Stimulated activated memory B cell treated with anti-CD40 and anti-IgM and Interleukin-4, amounts not matched to agents 10 μg/mL and 1 μg/mL and 100 μg/mL, for 72 hours (primary cell): ENCODE measurements at regions not wholly inside any gene's neighbourhood (a gene's known extent, or its start where the extent isn't known, plus 50 kb on each side); places are given as distances from the start of the nearest gene placed in this dataset.

Source experiments
- ATAC-seq: fragments of 150-1000 bp; cut with Tn5 transposase; 2 replicates; pipeline ENCODE4 v1.10.0; 2021
- H3K27ac Mint-ChIP-seq: one replicate; pipeline ENCODE4 v1.8.0; 2022; ENCODE audit warnings: mild to moderate bottlenecking, mixed read lengths
- H3K27me3 Mint-ChIP-seq: one replicate; pipeline ENCODE4 v1.8.0; 2022; ENCODE audit warnings: mixed read lengths
- H3K36me3 Mint-ChIP-seq: one replicate; pipeline ENCODE4 v1.8.0; 2022; ENCODE audit warnings: mixed read lengths
- H3K4me1 Mint-ChIP-seq: one replicate; pipeline ENCODE4 v1.8.0; 2022; ENCODE audit warnings: mixed read lengths
- H3K4me3 Mint-ChIP-seq: one replicate; pipeline ENCODE4 v1.8.0; 2022; ENCODE audit warnings: mild to moderate bottlenecking, moderate library complexity, mixed read lengths
- H3K9me3 Mint-ChIP-seq: one replicate; pipeline ENCODE4 v1.8.0; 2022; ENCODE audit warnings: mixed read lengths

DNA sequence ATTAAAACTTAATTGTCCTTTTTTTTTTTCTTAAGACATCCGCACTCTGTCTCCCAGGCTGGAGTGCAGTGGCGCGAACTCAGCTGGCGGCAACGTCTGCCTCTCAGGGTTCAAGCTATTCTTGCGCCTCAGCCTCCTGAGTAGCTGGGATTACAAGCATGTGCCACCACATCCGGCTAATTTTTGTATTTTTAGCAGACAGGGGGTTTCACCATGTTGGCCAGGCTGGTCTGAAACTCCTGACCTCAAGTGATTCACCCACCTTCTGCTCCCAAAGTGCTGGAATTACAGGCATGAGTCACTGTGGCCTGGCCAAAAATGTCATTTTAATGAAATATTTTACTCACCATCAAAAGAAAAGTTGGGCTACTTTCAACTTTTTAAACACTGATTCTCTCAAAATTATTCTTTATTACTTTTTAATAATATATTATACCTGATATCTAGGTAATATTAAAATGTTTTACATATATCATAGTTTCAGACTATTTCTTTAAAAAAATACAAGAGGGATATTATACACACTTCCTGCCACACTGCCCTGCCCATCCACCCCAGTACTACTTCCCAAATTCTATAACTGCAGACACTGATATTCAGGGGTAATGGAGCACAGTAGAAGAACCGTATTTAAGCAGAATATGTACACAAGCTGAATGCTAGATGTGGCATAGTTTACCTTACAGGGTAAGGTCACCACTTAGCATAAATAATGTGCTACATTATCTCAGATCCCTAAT is 723.9 kb upstream of the ZNF385D start:
- no peaks in the 10 kb centered on the region for H3K36me3 Mint-ChIP-seq
- no peaks in the 10 kb centered on the region for H3K4me1 Mint-ChIP-seq
- H3K4me3 Mint-ChIP-seq, result no peak overlapping the region
- no peaks in the 10 kb centered on the region for H3K27me3 Mint-ChIP-seq
- ATAC-seq, result no peak
- H3K9me3 Mint-ChIP-seq, result no peaks in the 10 kb centered on the region
- no peak overlapping the region for H3K27ac Mint-ChIP-seq

DNA sequence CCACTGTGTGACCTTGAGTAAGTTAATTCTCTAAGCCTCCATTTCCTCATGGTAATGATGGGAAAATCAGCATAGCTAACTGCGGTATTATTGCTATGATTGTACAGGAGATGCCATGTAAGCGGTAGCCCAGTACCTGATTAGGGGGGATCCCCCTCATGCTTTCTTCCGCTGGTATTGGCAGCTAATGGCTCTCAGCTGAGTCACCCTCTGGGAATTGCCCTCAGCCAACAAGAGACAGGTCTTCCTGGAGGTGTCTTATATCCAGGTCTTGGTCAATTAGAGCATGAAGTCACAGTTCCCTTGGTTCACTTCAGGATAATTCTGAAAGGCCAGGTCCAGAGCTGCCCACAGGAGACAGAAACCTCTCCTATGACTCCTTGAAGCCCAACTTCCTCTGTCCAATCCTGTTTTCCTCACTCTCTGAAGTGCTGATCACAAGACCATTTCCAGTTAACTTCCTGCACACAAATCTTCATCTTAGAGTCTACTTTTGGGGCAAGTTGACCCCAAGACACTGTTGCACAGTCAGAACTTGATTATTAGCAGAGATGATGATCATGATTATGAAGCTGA is 724.7 kb upstream of the ZNF385D start:
- Mint-ChIP-seq H3K36me3 (no peaks in the 10 kb centered on the region), H3K27ac (no peak overlapping the region), H3K4me3 (no peak overlapping the region), H3K27me3 (no peaks in the 10 kb centered on the region), H3K9me3 (no peaks in the 10 kb centered on the region), H3K4me1 (no peaks in the 10 kb centered on the region)
- no peak for ATAC-seq

DNA sequence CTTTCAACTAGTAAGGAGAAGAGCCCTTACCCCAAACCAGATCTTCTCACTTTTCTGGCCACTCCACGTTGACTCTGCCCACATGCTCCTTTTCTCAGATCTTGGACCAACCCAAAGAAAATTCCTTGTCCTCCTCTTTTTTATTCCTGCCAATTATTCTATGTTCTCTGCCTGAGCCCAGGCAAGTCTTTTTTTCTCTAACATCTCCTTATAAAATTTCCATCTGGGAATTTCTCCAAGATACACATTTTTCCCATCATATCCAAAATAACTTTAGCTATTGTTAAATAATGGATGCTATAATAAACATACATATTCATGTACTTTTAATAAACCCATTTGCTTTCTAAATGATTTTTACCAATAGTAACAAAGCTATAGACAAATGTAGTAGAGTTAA is 726.0 kb upstream of the ZNF385D start:
- no peaks in the 10 kb centered on the region for H3K27me3 Mint-ChIP-seq
- no peaks in the 10 kb centered on the region for H3K9me3 Mint-ChIP-seq
- H3K4me1 Mint-ChIP-seq, result no peaks in the 10 kb centered on the region
- ATAC-seq, result no peak
- no peak overlapping the region for H3K27ac Mint-ChIP-seq
- H3K4me3 Mint-ChIP-seq, result no peak overlapping the region
- no peaks in the 10 kb centered on the region for H3K36me3 Mint-ChIP-seq

DNA sequence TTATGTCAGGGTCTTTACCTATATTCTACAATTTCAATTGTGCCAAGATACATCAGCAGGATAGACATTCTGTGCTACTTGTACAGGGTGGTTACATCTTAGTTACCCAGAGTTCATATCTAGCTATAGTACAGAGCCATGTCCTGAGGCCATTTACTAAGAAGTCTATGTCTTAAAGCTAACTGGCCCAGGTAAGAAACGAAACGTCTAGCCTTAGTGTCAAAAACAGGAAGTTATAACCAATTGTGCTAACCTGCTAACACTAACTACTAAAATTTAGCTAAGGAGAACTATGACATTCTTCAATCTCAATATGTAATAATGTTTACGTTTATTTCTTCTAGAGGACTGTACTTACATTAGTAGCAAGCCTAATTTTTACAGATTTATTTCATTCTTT is 717.2 kb upstream of the UBE2E2 start:
- Mint-ChIP-seq H3K4me3 (no peak overlapping the region), H3K27me3 (no peaks in the 10 kb centered on the region), H3K36me3 (no peaks in the 10 kb centered on the region), H3K4me1 (no peaks in the 10 kb centered on the region), H3K9me3 (no peaks in the 10 kb centered on the region), H3K27ac (no peak overlapping the region)
- ATAC-seq, result no peak

DNA sequence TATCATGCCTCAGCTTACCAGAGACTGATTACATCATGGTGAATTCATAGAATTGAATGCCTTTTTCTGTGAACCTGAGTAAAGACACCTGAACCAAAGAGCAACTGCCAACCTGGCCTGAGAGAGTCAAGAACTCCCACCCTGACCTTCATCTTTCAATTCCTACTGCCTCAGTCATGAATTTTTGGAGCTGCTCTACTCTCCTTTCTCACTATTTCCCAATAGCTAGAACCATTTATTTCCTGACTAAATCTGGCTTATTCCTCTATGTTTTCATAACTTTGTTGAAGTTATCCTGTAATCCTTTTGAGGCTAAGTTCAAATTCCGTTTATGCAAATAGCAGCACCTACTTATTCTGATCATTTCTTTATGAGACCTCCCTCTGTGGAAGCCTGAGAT is 712.4 kb upstream of the UBE2E2 start:
- Mint-ChIP-seq H3K4me1 (no peaks in the 10 kb centered on the region), H3K36me3 (no peaks in the 10 kb centered on the region), H3K4me3 (no peak overlapping the region), H3K27me3 (no peaks in the 10 kb centered on the region), H3K9me3 (no peaks in the 10 kb centered on the region), H3K27ac (no peak overlapping the region)
- ATAC-seq, result no peak

DNA sequence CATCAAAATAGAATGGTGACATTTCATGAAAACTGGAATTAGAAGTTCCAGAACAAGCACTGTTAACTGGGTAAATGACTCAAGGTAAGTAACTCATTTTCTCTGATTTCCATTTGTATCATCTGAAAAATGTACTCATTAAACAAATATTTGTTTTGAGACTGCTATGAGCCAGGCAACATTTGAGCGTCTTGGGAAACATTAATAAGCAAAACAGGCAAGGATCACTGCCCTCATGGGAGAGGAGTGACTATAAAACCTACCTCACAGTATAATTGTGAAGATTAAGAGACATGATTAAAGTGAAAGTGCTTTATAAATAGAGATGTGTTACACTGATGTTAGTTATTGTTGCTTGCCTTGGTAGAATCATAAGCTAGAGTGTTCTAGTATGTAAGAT is 711.8 kb upstream of the UBE2E2 start:
- Mint-ChIP-seq H3K36me3 (no peaks in the 10 kb centered on the region), H3K27ac (no peak overlapping the region), H3K4me3 (no peak overlapping the region), H3K4me1 (no peaks in the 10 kb centered on the region), H3K27me3 (no peaks in the 10 kb centered on the region), H3K9me3 (no peaks in the 10 kb centered on the region)
- ATAC-seq, result no peak

DNA sequence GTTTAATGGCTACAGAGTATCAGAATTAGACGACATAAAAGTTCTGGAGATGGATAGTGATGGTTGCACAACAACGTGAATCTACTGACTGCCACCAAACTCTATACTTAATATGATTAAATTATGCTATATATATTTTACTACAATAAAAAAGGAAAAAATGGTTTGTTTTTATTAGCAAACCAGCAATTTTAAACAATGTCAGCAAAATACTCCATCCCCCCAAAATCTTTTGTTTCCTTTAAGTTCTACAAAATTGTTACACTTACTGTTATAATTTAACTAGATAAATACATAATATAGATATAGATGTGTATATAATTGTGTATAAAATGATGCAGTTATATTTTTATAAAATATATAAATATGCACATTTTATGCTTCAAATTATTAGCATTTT is 710.8 kb upstream of the UBE2E2 start:
- Mint-ChIP-seq H3K4me3 (no peak overlapping the region), H3K9me3 (peaks cover 6% of the 10 kb centered on the region), H3K27me3 (no peaks in the 10 kb centered on the region), H3K4me1 (no peaks in the 10 kb centered on the region), H3K27ac (no peak overlapping the region), H3K36me3 (no peaks in the 10 kb centered on the region)
- no peak for ATAC-seq

DNA sequence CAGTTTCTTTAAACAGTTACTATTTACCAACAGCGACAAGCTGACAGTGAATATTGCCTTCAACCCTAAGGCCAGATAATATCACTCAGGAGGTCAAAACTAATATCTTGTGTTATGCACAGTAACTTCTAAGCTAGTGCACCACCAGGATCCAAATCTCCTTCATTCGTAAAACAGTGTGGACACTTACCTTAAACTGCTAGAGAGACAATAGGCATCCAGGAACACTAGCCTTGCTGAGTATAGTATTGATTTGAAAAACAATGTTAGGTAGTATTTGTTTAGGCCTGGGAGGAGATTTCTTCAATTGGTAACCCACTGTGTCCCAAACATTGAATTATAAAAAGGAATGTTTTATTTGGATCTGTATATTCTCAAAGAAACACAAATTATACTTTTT is 707.9 kb upstream of the UBE2E2 start:
- Mint-ChIP-seq H3K27ac (no peak overlapping the region), H3K9me3 (peaks cover 6% of the 10 kb centered on the region)

DNA sequence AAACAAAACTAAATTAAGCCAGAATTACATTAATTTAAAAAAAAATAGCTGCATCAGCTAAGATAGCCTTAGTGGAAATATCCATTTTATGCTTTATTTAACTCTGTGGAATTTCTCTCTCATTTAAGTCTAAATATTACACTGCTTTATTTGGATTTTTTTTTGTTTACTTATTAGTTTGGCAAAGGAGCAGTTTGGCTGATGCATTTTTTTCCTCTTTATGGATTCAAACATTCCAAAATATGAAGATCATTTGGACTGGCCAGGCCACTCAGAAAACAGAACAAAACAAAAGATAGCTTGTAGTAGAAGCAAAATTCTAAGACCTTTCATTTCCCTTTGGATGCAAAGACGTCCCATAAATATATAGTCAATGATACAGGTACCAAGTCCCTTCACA is 707.3 kb upstream of the UBE2E2 start:
- ATAC-seq, result no peak
- Mint-ChIP-seq H3K27me3 (no peaks in the 10 kb centered on the region), H3K4me1 (no peaks in the 10 kb centered on the region), H3K9me3 (peaks cover 6% of the 10 kb centered on the region), H3K36me3 (no peaks in the 10 kb centered on the region), H3K27ac (no peak overlapping the region), H3K4me3 (no peak overlapping the region)

More for the DNA sequence above, 707.9 kb upstream of the UBE2E2 start:
- no peak for ATAC-seq
- Mint-ChIP-seq H3K27me3 (no peaks in the 10 kb centered on the region), H3K36me3 (no peaks in the 10 kb centered on the region), H3K4me3 (no peak overlapping the region), H3K4me1 (no peaks in the 10 kb centered on the region)

DNA sequence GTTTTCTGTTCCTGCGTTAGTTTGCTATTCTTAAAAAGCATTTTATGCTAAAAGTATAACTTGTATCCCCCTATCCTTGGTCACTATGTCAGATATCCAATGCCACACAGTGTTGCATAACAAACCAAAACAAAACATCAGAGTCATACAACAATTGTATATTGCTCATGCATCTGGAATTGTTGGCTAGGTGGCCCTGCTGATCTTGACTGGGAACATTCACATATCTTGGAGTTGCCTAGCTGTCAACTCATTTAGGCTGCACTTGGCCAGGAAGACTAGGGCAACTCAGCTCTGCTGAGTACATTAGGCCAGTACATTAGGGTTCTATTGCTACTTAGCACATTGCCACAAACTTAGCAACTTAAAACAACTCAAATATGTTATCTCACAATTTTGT is 706.5 kb upstream of the UBE2E2 start:
- ATAC-seq, result peak; percentile 39
- H3K27me3 Mint-ChIP-seq, result no peaks in the 10 kb centered on the region
- no peaks in the 10 kb centered on the region for H3K36me3 Mint-ChIP-seq
- no peak overlapping the region for H3K27ac Mint-ChIP-seq
- H3K4me1 Mint-ChIP-seq, result no peaks in the 10 kb centered on the region
- H3K4me3 Mint-ChIP-seq, result no peak overlapping the region
- H3K9me3 Mint-ChIP-seq, result peaks cover 6% of the 10 kb centered on the region

DNA sequence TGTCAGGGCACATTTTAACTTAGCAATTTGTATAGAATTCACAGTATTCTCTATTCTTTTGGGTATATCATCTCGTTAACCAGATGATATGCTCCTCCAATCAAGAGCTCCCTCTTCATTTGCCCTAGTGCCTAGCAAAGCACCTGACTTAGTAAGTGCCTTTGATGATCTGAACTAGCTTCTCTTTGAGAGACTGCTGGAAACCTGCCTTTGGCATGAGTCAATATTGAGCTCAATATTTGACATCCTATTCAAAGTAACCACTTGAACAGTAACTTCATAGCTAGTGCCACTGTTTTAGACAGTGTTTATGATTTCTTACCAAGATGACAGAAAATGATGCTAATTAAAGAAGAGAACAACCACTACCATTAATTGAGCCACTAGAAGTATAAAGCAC is 696.3 kb upstream of the UBE2E2 start:
- no peak overlapping the region for H3K4me3 Mint-ChIP-seq
- H3K9me3 Mint-ChIP-seq, result peaks cover 3% of the 10 kb centered on the region
- H3K36me3 Mint-ChIP-seq, result no peaks in the 10 kb centered on the region
- H3K27me3 Mint-ChIP-seq, result no peaks in the 10 kb centered on the region
- H3K27ac Mint-ChIP-seq, result no peak overlapping the region
- H3K4me1 Mint-ChIP-seq, result no peaks in the 10 kb centered on the region
- no peak for ATAC-seq

DNA sequence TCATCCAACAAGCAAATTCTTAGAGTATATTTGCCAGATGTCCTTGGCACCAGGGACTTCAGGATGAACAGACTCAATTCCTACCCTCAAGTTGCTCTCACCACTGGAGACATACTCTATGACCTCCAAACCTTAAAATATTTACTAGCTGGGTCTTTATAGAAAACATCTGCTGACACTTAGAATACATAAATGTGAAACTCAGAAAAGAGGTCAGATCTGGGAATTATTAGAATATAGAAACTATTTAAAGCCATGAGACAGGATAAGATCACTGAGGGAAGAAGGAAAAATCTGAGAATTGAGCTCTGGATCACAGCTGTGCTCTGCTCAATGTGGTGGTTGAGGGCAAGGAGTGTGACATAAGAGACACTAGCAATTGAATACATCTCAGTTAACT is 695.4 kb upstream of the UBE2E2 start:
- no peak for ATAC-seq
- no peaks in the 10 kb centered on the region for H3K27me3 Mint-ChIP-seq
- no peaks in the 10 kb centered on the region for H3K36me3 Mint-ChIP-seq
- no peak overlapping the region for H3K4me3 Mint-ChIP-seq
- H3K4me1 Mint-ChIP-seq, result no peaks in the 10 kb centered on the region
- H3K27ac Mint-ChIP-seq, result no peak overlapping the region
- no peaks in the 10 kb centered on the region for H3K9me3 Mint-ChIP-seq

DNA sequence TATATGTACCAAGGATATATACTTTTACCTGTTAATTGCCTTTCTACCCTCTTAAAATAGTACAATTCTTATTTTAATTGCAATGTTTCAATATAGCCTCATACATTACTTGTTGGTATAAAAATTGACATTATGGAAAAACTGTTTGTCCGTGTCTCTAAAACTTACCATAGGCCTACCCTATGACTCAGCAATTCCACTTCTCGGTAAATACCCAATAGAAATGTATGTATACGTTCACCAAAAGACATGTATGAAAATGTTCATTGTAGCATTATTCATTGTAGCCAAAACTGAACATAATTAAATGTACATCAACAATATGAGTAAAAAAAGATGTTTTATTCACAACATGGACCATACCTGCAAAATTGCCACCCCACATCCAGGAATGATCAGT is 679.2 kb upstream of the UBE2E2 start:
- no peak overlapping the region for H3K4me3 Mint-ChIP-seq
- no peaks in the 10 kb centered on the region for H3K36me3 Mint-ChIP-seq
- H3K9me3 Mint-ChIP-seq, result peaks cover 5% of the 10 kb centered on the region

DNA sequence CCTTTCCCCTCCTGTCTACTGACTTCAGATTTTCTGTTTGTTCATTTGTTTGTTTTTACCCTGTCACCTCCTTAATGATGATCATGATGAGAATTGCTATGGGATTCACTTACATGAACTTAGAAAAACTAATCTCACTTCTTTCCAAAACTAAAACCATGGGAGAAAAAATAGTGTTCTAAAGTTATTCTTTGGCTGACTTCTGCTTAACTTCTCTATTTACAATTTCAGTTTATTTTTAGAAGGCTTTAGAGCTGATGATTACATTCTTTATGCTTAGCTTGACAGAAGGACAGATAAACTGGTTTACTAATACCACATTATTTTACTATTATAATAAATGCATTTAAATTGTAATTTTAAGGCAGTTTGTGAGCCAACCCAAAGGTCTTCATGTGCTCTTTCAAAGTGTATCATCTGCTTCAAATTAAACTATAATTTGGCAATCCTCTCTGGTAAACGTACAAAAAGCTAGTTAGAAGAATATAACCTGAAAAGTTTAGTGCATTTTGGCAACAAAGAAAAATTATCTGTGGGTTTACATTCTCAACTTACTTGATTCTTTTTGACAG is 676.8 kb upstream of the UBE2E2 start:
- peaks cover 5% of the 10 kb centered on the region for H3K9me3 Mint-ChIP-seq

More for the DNA sequence above, 679.2 kb upstream of the UBE2E2 start:
- ATAC-seq, result no peak
- Mint-ChIP-seq H3K4me1 (no peaks in the 10 kb centered on the region), H3K27me3 (no peaks in the 10 kb centered on the region), H3K27ac (no peak overlapping the region)

DNA sequence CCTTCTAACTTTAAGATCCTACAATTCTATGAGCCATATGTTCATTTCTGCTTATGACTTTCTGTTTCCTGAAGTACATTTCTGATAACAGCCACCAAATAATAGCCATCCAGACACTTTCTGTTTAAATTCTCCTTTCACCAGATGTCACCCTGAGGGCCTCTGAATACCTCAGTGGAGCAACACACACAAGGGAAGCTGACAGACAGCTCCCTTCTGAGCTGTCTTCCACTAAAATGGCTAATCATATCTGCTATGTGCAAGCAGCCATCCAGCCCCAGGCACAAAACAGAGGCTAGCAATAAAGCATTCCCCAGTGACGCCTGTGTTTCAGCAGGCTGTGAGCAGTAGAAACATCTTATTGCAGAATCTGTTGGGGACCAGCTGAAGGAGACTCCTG is 666.6 kb upstream of the UBE2E2 start:
- no peak for ATAC-seq
- H3K27me3 Mint-ChIP-seq, result no peaks in the 10 kb centered on the region

More for the DNA sequence above, 676.8 kb upstream of the UBE2E2 start:
- H3K27me3 Mint-ChIP-seq, result no peaks in the 10 kb centered on the region
- H3K36me3 Mint-ChIP-seq, result no peaks in the 10 kb centered on the region
- no peak overlapping the region for H3K4me3 Mint-ChIP-seq
- no peaks in the 10 kb centered on the region for H3K4me1 Mint-ChIP-seq
- no peak for ATAC-seq
- H3K27ac Mint-ChIP-seq, result no peak overlapping the region

DNA sequence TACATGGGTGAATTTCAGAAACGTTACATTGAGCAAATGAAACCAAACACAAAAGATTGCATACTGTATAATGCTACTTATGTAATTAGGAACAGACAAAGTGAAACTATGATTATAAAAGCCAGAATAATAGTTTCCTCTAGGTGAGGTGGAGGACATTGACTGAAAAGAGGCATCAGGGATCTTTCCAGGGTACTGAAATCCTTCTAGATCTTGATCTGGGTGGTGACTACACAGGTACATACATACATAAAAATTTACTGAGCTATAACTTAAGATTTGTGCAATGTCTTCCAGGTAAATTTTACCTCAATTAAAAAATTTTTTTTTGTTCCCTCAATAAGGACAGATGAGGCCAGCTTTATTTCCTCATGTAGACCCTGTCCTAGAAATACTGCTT is 665.6 kb upstream of the UBE2E2 start:
- Mint-ChIP-seq H3K4me3 (no peak overlapping the region), H3K9me3 (no peaks in the 10 kb centered on the region), H3K27ac (no peak overlapping the region), H3K36me3 (no peaks in the 10 kb centered on the region), H3K4me1 (no peaks in the 10 kb centered on the region), H3K27me3 (no peaks in the 10 kb centered on the region)
- no peak for ATAC-seq

More for the DNA sequence above, 666.6 kb upstream of the UBE2E2 start:
- Mint-ChIP-seq H3K36me3 (no peaks in the 10 kb centered on the region), H3K4me1 (no peaks in the 10 kb centered on the region), H3K4me3 (no peak overlapping the region), H3K27ac (no peak overlapping the region), H3K9me3 (no peaks in the 10 kb centered on the region)
